Peyer's patch (tissue), 4 donors: ENCODE measurements at regions not wholly inside any gene's neighbourhood (a gene's known extent, or its start where the extent isn't known, plus 50 kb on each side); places are given as distances from the start of the nearest gene placed in this dataset.
"Not testable (repeated sequence)": the region's sequence is repeated elsewhere in the genome, so short reads cannot be mapped to it uniquely, and the experiment has no call there.

ENCODE experiments used
- DNase-seq, 3 donors: peaks; one replicate each; pipeline ENCODE4 v3.0.0-alpha.2; 2017 to 2019
- H3K27ac ChIP-seq, 4 donors: fragments of 200-600 bp; sonication (generic); one replicate each; pipeline ENCODE4 v1.5.1; 2016 to 2019
- H3K27me3 ChIP-seq, 2 donors: fragments of 200-600 bp; sonication (generic); one replicate each; pipeline ENCODE4 v1.5.1; 2019
- H3K36me3 ChIP-seq, 3 donors: fragments of 200-600 bp; sonication (generic); one replicate each; pipeline ENCODE4 v1.5.1; 2016 to 2019
- H3K4me1 ChIP-seq, 4 donors: fragments of 200-600 bp; sonication (generic); one replicate each; pipeline ENCODE4 v1.5.1; 2016 to 2019
- H3K4me3 ChIP-seq, 4 donors: fragments of 200-600 bp; sonication (generic); 1 replicate in 3 of 4; 2 replicates in 1 of 4; pipeline ENCODE4 v1.5.1; 2016 to 2019; ENCODE audit warnings: mild to moderate bottlenecking in 1 of 4
- H3K9me3 ChIP-seq, 4 donors: fragments of 200-600 bp; sonication (generic); one replicate each; pipeline ENCODE4 v1.5.1; 2016 to 2019; ENCODE audit warnings: mild to moderate bottlenecking in 1 of 4
- POLR2A ChIP-seq, 2 donors: fragments of 450-650 bp; IDR thresholded peaks; one replicate each; pipeline ENCODE4 v1.5.1; 2017; ENCODE audit warnings: antibody characterized with exemption in 2 of 2, mild to moderate bottlenecking in 2 of 2, moderate library complexity in 2 of 2
- TF ChIP-seq, protein P1 (sequence below), 6 experiments: fragments of 450-650 bp in 4 of 6; fragments of 200-600 bp in 2 of 6; sonication (generic) in 1 of 6; IDR thresholded peaks; one replicate each; pipeline ENCODE4 v1.5.1; 2017 to 2019; ENCODE audit warnings: antibody characterized with exemption in 6 of 6, mild to moderate bottlenecking in 3 of 6, moderate library complexity in 1 of 6

GRCh38 chr7:68216051-68216450, 1219.4 kb downstream of the TYW1 start:
- Histone ChIP-seq H3K27ac (no peak overlapping the region), H3K4me1 (no peaks in the 10 kb centered on the region), H3K9me3 (no peaks in the 10 kb centered on the region), H3K36me3 (no peaks in the 10 kb centered on the region), H3K27me3 (no peaks in the 10 kb centered on the region), H3K4me3 (no peak overlapping the region)
- no peak for DNase-seq
- no peak for TF ChIP-seq POLR2A (IDR thresholded peaks at IDR 0.05)
- TF ChIP-seq, protein P1, sequence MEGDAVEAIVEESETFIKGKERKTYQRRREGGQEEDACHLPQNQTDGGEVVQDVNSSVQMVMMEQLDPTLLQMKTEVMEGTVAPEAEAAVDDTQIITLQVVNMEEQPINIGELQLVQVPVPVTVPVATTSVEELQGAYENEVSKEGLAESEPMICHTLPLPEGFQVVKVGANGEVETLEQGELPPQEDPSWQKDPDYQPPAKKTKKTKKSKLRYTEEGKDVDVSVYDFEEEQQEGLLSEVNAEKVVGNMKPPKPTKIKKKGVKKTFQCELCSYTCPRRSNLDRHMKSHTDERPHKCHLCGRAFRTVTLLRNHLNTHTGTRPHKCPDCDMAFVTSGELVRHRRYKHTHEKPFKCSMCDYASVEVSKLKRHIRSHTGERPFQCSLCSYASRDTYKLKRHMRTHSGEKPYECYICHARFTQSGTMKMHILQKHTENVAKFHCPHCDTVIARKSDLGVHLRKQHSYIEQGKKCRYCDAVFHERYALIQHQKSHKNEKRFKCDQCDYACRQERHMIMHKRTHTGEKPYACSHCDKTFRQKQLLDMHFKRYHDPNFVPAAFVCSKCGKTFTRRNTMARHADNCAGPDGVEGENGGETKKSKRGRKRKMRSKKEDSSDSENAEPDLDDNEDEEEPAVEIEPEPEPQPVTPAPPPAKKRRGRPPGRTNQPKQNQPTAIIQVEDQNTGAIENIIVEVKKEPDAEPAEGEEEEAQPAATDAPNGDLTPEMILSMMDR (IDR thresholded peaks at IDR 0.05), result no peak

- Histone ChIP-seq H3K36me3 (no peaks in the 10 kb centered on the region), H3K4me3 (no peak overlapping the region), H3K27me3 (no peaks in the 10 kb centered on the region), H3K9me3 (no peaks in the 10 kb centered on the region), H3K4me1 (no peaks in the 10 kb centered on the region), H3K27ac (no peak overlapping the region)
- TF ChIP-seq, protein P1 (IDR thresholded peaks at IDR 0.05), result no peak
- TF ChIP-seq POLR2A (IDR thresholded peaks at IDR 0.05), result no peak
- no peak for DNase-seq
Observed at GRCh38 chr7:68217426-68217825, 1220.8 kb downstream of the TYW1 start.

DNA sequence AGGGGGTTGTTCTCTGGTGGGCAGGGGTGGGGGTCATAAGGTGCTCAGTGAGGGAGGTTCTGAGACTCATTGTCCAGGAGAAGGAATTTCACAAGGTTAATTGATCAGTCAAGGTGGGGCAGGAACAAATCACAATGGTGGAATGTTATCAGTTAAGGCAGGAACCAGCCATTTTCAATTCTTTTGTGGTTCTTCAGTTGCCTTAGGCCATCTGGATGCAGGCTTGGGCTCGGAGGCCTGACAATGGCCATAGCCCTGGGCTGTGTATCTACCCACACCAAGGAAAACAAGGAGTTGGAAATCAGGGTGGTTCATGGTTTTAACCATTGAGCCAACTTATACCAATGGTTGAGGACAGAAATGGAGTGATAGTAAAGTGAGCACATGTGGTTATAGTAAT, 1221.8 kb downstream of the TYW1 start:
- no peaks in the 10 kb centered on the region for H3K4me1 ChIP-seq
- no peak overlapping the region for H3K27ac ChIP-seq
- H3K4me3 ChIP-seq, result no peak overlapping the region
- no peaks in the 10 kb centered on the region for H3K36me3 ChIP-seq
- no peak for DNase-seq
- H3K9me3 ChIP-seq, result no peaks in the 10 kb centered on the region
- TF ChIP-seq, protein P1 (IDR thresholded peaks at IDR 0.05), result no peak
- no peak for TF ChIP-seq POLR2A (IDR thresholded peaks at IDR 0.05)
- H3K27me3 ChIP-seq, result no peaks in the 10 kb centered on the region

GRCh38 chr7:68222311-68222710, 1225.7 kb downstream of the TYW1 start:
- DNase-seq, result no peak
- no peaks in the 10 kb centered on the region for H3K36me3 ChIP-seq
- H3K27me3 ChIP-seq, result no peaks in the 10 kb centered on the region
- no peak overlapping the region for H3K4me3 ChIP-seq
- H3K27ac ChIP-seq, result no peak overlapping the region
- no peaks in the 10 kb centered on the region for H3K4me1 ChIP-seq
- TF ChIP-seq POLR2A (IDR thresholded peaks at IDR 0.05), result no peak
- TF ChIP-seq, protein P1 (IDR thresholded peaks at IDR 0.05), result no peak
- H3K9me3 ChIP-seq, result no peaks in the 10 kb centered on the region

DNA sequence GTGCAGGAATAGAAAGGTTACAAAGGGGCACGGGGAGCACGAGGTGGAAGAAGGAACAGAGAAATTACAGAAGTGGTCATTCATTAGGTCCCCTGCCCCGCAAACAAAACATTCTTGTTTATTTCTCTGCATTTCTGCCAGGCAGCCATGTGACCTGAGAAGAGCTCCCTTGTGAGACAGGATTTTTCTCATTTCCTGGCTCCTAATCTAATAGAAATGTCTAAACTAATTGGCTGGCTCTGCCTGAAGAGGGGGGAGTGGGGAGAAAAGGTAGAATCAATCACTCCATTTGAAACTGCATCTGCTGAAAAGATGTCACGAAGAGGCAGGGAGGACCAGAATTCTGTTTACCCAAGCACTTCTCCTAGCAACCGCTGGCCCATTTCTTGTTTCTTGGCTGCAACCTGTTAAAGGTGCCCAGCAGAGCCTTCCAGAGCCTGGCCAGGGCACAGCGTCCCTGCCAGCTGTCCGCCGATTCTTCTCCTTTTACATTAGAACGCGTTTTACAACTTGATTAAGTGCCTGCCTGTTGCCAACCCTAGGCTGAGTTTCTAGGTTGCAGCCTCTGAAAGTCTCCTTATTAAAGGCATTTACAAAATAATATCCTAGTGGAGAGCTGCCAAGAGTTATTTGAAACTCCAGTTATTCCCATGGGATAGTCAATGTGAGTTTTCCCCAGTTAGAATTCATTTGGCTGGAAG, 1227.6 kb downstream of the TYW1 start:
- H3K36me3 ChIP-seq, result no peaks in the 10 kb centered on the region
- no peaks in the 10 kb centered on the region for H3K4me1 ChIP-seq
- no peak for DNase-seq
- no peaks in the 10 kb centered on the region for H3K9me3 ChIP-seq
- no peak overlapping the region for H3K4me3 ChIP-seq
- no peaks in the 10 kb centered on the region for H3K27me3 ChIP-seq
- no peak overlapping the region for H3K27ac ChIP-seq
- TF ChIP-seq POLR2A (IDR thresholded peaks at IDR 0.05), result no peak
- TF ChIP-seq, protein P1 (IDR thresholded peaks at IDR 0.05), result no peak

DNA sequence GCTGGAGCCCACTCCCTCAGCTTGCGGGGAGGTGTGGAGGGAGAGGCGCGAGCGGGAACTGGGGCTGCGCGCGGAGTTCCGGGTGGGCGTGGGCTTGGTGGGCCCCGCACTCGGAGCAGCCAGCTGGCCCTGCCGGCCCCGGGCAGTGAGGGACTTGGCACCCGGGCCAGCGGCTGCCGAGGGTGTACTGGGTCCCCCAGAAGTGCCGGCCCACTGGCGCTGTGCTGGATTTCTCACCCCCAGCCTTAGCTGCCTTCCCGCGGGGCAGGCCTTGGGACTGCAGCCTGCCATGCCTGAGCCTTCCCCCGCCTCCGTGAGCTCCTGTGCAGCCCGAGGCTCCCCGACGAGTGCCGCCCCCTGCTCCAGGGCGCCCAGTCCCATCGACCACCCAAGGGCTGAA, 1234.4 kb downstream of the TYW1 start:
- H3K9me3 ChIP-seq, H3K27me3 ChIP-seq, H3K4me1 ChIP-seq, H3K36me3 ChIP-seq, H3K4me3 ChIP-seq, DNase-seq, H3K27ac ChIP-seq: not testable (repeated sequence)
